SK-N-SH (cell line): ENCODE measurements at regions not wholly inside any gene's neighbourhood (a gene's known extent, or its start where the extent isn't known, plus 50 kb on each side); places are given as distances from the start of the nearest gene placed in this dataset.

Experiments used
- CTCF ChIA-PET: fragments of 300-600, 350-600 bp; formaldehyde crosslinking; extraction: SDS; loops from one replicate; lab custom pipeline; 2021; lab: Yijun Ruan, JAX
- POLR2A ChIA-PET: fragments of 350-600 bp; sonication (Branson Sonifier 250); formaldehyde crosslinking; extraction: SDS; loops from one replicate; lab custom pipeline; 2020; ENCODE audit warnings: antibody characterized with exemption, inconsistent platforms; lab: Yijun Ruan, JAX
- DNase-seq: peaks from one replicate; pipeline ENCODE4 v3.0.0; 2012
- H2AFZ ChIP-seq: fragments of 200-600 bp; sonication (generic); 2 replicates; pipeline ENCODE4 v1.8.1; 2016; ENCODE audit warnings: antibody characterized with exemption, mild to moderate bottlenecking, low read depth
- H3F3A ChIP-seq: fragments of 200-600 bp; sonication (generic); replicated peaks from 2 replicates; pipeline ENCODE3; 2016; ENCODE audit warnings: antibody characterized with exemption, mild to moderate bottlenecking; ENCODE audit not compliant: insufficient read depth
- H3K27ac ChIP-seq, 2 experiments: fragments of 200-500 bp in 1 of 2; fragments of 200-600 bp in 1 of 2; sonication (Bioruptor generic) in 1 of 2; sonication (generic), shearing (Covaris generic) in 1 of 2; 2 replicates each; pipeline versions ENCODE4 v1.5.1 to v1.6.1; 2014 to 2016; ENCODE audit warnings: low read depth in 2 of 2, inconsistent platforms in 1 of 2, low read length in 1 of 2, mild to moderate bottlenecking in 1 of 2, mixed read lengths in 1 of 2
- H3K27me3 ChIP-seq: fragments of 200-600 bp; sonication (generic), shearing (Covaris generic); 2 replicates; pipeline ENCODE4 v1.6.1; 2016; ENCODE audit warnings: mixed run types; ENCODE audit not compliant: insufficient read depth
- H3K36me3 ChIP-seq, 2 experiments: fragments of 200-500 bp in 1 of 2; fragments of 200-600 bp in 1 of 2; sonication (Bioruptor generic) in 1 of 2; sonication (generic) in 1 of 2; replicated peaks in 1 of 2; 2 replicates each; pipeline versions ENCODE3 to v1.5.1; 2014 to 2016; ENCODE audit warnings: low read length in 1 of 2, mild to moderate bottlenecking in 1 of 2; ENCODE audit not compliant: insufficient read depth in 2 of 2, control insufficient read depth in 1 of 2
- H3K4me1 ChIP-seq, 2 experiments: fragments of 200-500 bp in 1 of 2; fragments of 200-600 bp in 1 of 2; sonication (Bioruptor generic) in 1 of 2; sonication (generic), shearing (Covaris generic) in 1 of 2; 2 replicates each; pipeline versions ENCODE4 v1.5.1 to v1.6.1; 2014 to 2016; ENCODE audit warnings: low read depth in 1 of 2, low read length in 1 of 2, mixed run types in 1 of 2; ENCODE audit not compliant: insufficient read depth in 2 of 2, control insufficient read depth in 1 of 2
- H3K4me2 ChIP-seq: fragments of 200-600 bp; sonication (generic), shearing (Covaris generic); 2 replicates; pipeline ENCODE4 v1.6.1; 2017; ENCODE audit warnings: mixed run types
- H3K4me3 ChIP-seq, 2 experiments: fragments of 200-500 bp in 1 of 2; fragments of 200-600 bp in 1 of 2; sonication (Bioruptor generic) in 1 of 2; sonication (generic), shearing (Covaris generic) in 1 of 2; 2 replicates each; pipeline versions ENCODE4 v1.5.1 to v1.8.1; 2014 to 2016; ENCODE audit warnings: low read depth in 2 of 2, inconsistent platforms in 1 of 2, low read length in 1 of 2, mild to moderate bottlenecking in 1 of 2, mixed read lengths in 1 of 2, moderate library complexity in 1 of 2
- H3K79me2 ChIP-seq: fragments of 200-600 bp; sonication (generic); 2 replicates; pipeline ENCODE4 v1.8.1; 2017; ENCODE audit warnings: mild to moderate bottlenecking; ENCODE audit not compliant: insufficient read depth
- H3K9ac ChIP-seq: fragments of 200-600 bp; sonication (generic); 2 replicates; pipeline ENCODE4 v1.6.1; 2017; ENCODE audit warnings: mixed run types
- H3K9me2 ChIP-seq: fragments of 200-600 bp; sonication (generic); 2 replicates; pipeline ENCODE4 v1.6.1; 2017; ENCODE audit warnings: mixed run types
- H3K9me3 ChIP-seq: fragments of 200-600 bp; sonication (generic); 2 replicates; pipeline ENCODE4 v1.6.1; 2017; ENCODE audit warnings: mixed run types, mild to moderate bottlenecking, moderate library complexity
- H4K20me1 ChIP-seq: fragments of 200-600 bp; sonication (generic); 2 replicates; pipeline ENCODE4 v1.6.1; 2017; ENCODE audit warnings: mild to moderate bottlenecking, mixed run types; ENCODE audit not compliant: insufficient read depth
- CHD2 ChIP-seq: fragments of 150-350 bp; IDR thresholded peaks from 2 replicates; pipeline ENCODE4 v1.6.1; 2018; ENCODE audit warnings: low read length; ENCODE audit not compliant: partially characterized antibody
- ELF1 ChIP-seq: IDR thresholded peaks from 2 replicates; pipeline ENCODE4 v1.4.0; 2012
- EP300 ChIP-seq, 2 experiments: IDR thresholded peaks; 2 replicates each; pipeline versions ENCODE4 v1.4.0 to v1.6.1; 2012; ENCODE audit warnings: borderline replicate concordance in 1 of 2, low read depth in 1 of 2, low read length in 1 of 2
- EZH2phosphoT487 ChIP-seq: fragments of 200-600 bp; sonication (generic); IDR thresholded peaks from 2 replicates; pipeline ENCODE4 v1.6.1; 2017; ENCODE audit warnings: low read depth, mixed run types, mild to moderate bottlenecking, antibody characterized with exemption, moderate library complexity, borderline replicate concordance
- FOXJ3 ChIP-seq: sonication (generic); formaldehyde crosslinking; IDR thresholded peaks from 2 replicates; pipeline ENCODE4 v1.5.1; 2020; ENCODE audit warnings: mild to moderate bottlenecking, missing genetic modification reagents
- GATA2 ChIP-seq: sonication (generic); formaldehyde crosslinking; IDR thresholded peaks from 2 replicates; pipeline ENCODE4 v1.5.0; 2020; ENCODE audit warnings: mild to moderate bottlenecking, missing genetic modification reagents
- JUND ChIP-seq: IDR thresholded peaks from 2 replicates; pipeline ENCODE4 v1.4.0; 2012
- MXI1 ChIP-seq: IDR thresholded peaks from 2 replicates; pipeline ENCODE4 v1.6.1; 2012; ENCODE audit warnings: mild to moderate bottlenecking, low read depth, low read length, improper control_type of control experiment
- POLR2AphosphoS5 ChIP-seq: IDR thresholded peaks from 2 replicates; pipeline ENCODE4 v1.6.1; 2012; ENCODE audit warnings: low read depth, low read length
- RFX5 ChIP-seq: IDR thresholded peaks from 2 replicates; pipeline ENCODE4 v1.6.1; 2012; ENCODE audit warnings: mild to moderate bottlenecking, improper control_type of control experiment, low read length
- RXRA ChIP-seq: IDR thresholded peaks from 2 replicates; pipeline ENCODE4 v1.4.0; 2012; ENCODE audit warnings: low read depth, mild to moderate bottlenecking, borderline replicate concordance
- SIN3A ChIP-seq: IDR thresholded peaks from 2 replicates; pipeline ENCODE4 v1.6.1; 2012; ENCODE audit warnings: low read depth, mild to moderate bottlenecking, low read length, moderate library complexity, borderline replicate concordance
- SMC3 ChIP-seq: IDR thresholded peaks from 2 replicates; pipeline ENCODE4 v1.6.1; 2012; ENCODE audit warnings: low read depth, low read length, improper control_type of control experiment
- TAF1 ChIP-seq: IDR thresholded peaks from 2 replicates; pipeline ENCODE4 v1.6.1; 2012; ENCODE audit warnings: low read depth, mild to moderate bottlenecking, low read length, moderate library complexity, borderline replicate concordance
- TCF12 ChIP-seq: IDR thresholded peaks from 2 replicates; pipeline ENCODE4 v1.4.0; 2012
- TEAD4 ChIP-seq: IDR thresholded peaks from 2 replicates; pipeline ENCODE4 v1.4.0; 2012; ENCODE audit warnings: mild to moderate bottlenecking, borderline replicate concordance; ENCODE audit not compliant: insufficient read depth
- YY1 ChIP-seq: IDR thresholded peaks from 2 replicates; pipeline ENCODE4 v1.4.0; 2012; ENCODE audit warnings: low read depth, mild to moderate bottlenecking
- WGBS: methylation state at CpG from one replicate; pipeline ENCODE4 v1.1.6; 2017; ENCODE audit warnings: low lambda C conversion rate; 5-methylcytosine and 5-hydroxymethylcytosine counted together
- TF ChIP-seq, protein P1 (sequence below): fragments of 150-350 bp; IDR thresholded peaks from 2 replicates; pipeline ENCODE4 v1.6.1; 2017; ENCODE audit warnings: antibody characterized with exemption, low read length, low read depth, borderline replicate concordance
- TF ChIP-seq, protein P2 (sequence below): IDR thresholded peaks from 2 replicates; pipeline ENCODE4 v1.4.0; 2012; ENCODE audit warnings: low read depth, borderline replicate concordance
- TF ChIP-seq, protein P3 (sequence below): fragments of 150-350 bp; IDR thresholded peaks from 2 replicates; pipeline ENCODE4 v1.6.1; 2016; ENCODE audit warnings: mild to moderate bottlenecking, low read depth, low read length
- TF ChIP-seq, protein P4 (sequence below): IDR thresholded peaks from 2 replicates; pipeline ENCODE4 v1.4.0; 2012; ENCODE audit warnings: low read depth
- TF ChIP-seq, protein P5 (sequence below): IDR thresholded peaks from 2 replicates; pipeline ENCODE4; 2012
- TF ChIP-seq, protein P6 (sequence below): IDR thresholded peaks from 2 replicates; pipeline ENCODE4 v1.6.1; 2012; ENCODE audit warnings: mild to moderate bottlenecking, low read depth, low read length, moderate library complexity

DNA sequence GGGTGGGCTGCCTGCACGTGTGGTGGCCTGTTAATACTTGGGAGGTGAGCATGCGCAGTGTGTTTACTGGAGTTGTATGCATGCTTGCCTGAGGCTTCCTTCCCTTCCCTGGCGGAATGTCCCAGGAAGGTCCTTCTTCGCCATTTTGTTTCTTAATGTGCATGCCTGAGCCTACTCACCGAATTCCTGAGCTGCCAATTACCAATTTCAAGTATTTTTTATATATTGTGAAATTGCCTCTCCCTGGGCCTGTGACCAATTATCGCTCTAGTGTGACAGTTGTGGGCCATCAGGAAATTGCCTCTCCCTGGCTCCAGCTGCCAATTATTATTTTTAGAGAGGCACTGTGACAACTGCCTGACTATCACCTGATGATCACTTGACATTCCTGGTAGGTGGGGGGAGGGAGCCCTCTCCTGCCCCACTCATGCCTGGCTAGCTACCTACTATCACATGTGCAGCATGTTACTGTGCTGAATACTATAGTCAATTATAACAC is 70.0 kb downstream of the FAM50B start (continued):
- TF ChIP-seq, protein P1, sequence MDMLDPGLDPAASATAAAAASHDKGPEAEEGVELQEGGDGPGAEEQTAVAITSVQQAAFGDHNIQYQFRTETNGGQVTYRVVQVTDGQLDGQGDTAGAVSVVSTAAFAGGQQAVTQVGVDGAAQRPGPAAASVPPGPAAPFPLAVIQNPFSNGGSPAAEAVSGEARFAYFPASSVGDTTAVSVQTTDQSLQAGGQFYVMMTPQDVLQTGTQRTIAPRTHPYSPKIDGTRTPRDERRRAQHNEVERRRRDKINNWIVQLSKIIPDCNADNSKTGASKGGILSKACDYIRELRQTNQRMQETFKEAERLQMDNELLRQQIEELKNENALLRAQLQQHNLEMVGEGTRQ: no peak
- TF ChIP-seq CHD2 (no peak), RXRA (no peak), YY1 (no peak), SIN3A (no peak)
- TF ChIP-seq, protein P2, sequence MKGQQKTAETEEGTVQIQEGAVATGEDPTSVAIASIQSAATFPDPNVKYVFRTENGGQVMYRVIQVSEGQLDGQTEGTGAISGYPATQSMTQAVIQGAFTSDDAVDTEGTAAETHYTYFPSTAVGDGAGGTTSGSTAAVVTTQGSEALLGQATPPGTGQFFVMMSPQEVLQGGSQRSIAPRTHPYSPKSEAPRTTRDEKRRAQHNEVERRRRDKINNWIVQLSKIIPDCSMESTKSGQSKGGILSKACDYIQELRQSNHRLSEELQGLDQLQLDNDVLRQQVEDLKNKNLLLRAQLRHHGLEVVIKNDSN: no peak
- TF ChIP-seq, protein P3, sequence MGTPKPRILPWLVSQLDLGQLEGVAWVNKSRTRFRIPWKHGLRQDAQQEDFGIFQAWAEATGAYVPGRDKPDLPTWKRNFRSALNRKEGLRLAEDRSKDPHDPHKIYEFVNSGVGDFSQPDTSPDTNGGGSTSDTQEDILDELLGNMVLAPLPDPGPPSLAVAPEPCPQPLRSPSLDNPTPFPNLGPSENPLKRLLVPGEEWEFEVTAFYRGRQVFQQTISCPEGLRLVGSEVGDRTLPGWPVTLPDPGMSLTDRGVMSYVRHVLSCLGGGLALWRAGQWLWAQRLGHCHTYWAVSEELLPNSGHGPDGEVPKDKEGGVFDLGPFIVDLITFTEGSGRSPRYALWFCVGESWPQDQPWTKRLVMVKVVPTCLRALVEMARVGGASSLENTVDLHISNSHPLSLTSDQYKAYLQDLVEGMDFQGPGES: no peak
- TF ChIP-seq, protein P4, sequence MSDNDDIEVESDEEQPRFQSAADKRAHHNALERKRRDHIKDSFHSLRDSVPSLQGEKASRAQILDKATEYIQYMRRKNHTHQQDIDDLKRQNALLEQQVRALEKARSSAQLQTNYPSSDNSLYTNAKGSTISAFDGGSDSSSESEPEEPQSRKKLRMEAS: no peak
- TF ChIP-seq, all 33 proteins: peak for 0

DNA sequence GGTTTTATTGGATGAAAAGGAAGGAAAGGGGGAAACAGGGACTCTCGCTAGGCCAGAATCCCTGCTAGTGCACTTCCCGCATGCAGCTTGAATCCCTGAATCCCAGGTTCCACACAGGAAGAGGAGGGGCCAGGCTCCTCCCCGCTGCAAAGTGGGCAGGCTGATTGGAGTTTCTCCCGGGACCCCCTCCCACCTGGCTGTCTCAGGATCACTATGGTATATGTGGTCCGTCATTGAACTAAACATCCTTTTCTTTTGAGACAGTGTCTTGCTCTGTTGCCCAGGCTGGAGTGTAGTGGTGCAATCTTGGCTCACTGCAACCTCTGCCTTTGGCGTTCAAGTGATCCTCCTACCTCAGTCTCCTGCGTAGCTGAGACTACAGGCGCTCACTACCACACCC is 70.7 kb downstream of the FAM50B start:
- no peaks in the 10 kb centered on the region for H3K79me2 ChIP-seq
- H2AFZ ChIP-seq: no peak overlapping the region
- peaks cover 4% of the 10 kb centered on the region for H3F3A ChIP-seq
- H3K4me3 ChIP-seq: no peak overlapping the region
- no peak for DNase-seq
- no peaks in the 10 kb centered on the region for H4K20me1 ChIP-seq
- no peaks in the 10 kb centered on the region for H3K9me3 ChIP-seq
- no peaks in the 10 kb centered on the region for H3K27me3 ChIP-seq
- no peaks in the 10 kb centered on the region for H3K9me2 ChIP-seq
- TF ChIP-seq TCF12 (no peak), RFX5 (no peak), FOXJ3 (no peak), TAF1 (no peak), POLR2AphosphoS5 (no peak), YY1 (no peak), JUND (no peak), ELF1 (no peak), EZH2phosphoT487 (no peak), MXI1 (no peak), GATA2 (CRISPR knock-in tag) (no peak), CHD2 (no peak), TEAD4 (no peak), SMC3 (no peak), EP300 (IDR thresholded peaks at IDR 0.05; ENCODE audit: borderline replicate concordance in 1 of 2, low read depth in 1 of 2, low read length in 1 of 2) (no peak)
- TF ChIP-seq, protein P2: no peak
- TF ChIP-seq, protein P5, sequence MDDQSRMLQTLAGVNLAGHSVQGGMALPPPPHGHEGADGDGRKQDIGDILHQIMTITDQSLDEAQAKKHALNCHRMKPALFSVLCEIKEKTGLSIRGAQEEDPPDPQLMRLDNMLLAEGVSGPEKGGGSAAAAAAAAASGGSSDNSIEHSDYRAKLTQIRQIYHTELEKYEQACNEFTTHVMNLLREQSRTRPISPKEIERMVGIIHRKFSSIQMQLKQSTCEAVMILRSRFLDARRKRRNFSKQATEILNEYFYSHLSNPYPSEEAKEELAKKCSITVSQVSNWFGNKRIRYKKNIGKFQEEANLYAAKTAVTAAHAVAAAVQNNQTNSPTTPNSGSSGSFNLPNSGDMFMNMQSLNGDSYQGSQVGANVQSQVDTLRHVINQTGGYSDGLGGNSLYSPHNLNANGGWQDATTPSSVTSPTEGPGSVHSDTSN: no peak
- TF ChIP-seq, protein P6, sequence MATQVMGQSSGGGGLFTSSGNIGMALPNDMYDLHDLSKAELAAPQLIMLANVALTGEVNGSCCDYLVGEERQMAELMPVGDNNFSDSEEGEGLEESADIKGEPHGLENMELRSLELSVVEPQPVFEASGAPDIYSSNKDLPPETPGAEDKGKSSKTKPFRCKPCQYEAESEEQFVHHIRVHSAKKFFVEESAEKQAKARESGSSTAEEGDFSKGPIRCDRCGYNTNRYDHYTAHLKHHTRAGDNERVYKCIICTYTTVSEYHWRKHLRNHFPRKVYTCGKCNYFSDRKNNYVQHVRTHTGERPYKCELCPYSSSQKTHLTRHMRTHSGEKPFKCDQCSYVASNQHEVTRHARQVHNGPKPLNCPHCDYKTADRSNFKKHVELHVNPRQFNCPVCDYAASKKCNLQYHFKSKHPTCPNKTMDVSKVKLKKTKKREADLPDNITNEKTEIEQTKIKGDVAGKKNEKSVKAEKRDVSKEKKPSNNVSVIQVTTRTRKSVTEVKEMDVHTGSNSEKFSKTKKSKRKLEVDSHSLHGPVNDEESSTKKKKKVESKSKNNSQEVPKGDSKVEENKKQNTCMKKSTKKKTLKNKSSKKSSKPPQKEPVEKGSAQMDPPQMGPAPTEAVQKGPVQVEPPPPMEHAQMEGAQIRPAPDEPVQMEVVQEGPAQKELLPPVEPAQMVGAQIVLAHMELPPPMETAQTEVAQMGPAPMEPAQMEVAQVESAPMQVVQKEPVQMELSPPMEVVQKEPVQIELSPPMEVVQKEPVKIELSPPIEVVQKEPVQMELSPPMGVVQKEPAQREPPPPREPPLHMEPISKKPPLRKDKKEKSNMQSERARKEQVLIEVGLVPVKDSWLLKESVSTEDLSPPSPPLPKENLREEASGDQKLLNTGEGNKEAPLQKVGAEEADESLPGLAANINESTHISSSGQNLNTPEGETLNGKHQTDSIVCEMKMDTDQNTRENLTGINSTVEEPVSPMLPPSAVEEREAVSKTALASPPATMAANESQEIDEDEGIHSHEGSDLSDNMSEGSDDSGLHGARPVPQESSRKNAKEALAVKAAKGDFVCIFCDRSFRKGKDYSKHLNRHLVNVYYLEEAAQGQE: no peak
- H3K9ac ChIP-seq: no peak overlapping the region
- CTCF ChIA-PET: no interaction called here
- H3K36me3 ChIP-seq: no peaks in the 10 kb centered on the region
- no peaks in the 10 kb centered on the region for H3K4me1 ChIP-seq
- no peak overlapping the region for H3K4me2 ChIP-seq
- no peak overlapping the region for H3K27ac ChIP-seq
- POLR2A ChIA-PET: no interaction called here
- WGBS: 93% methylated on average over 8 of the region's 8 CpGs
